Fibroblast of lung (primary cell): ENCODE measurements at regions not wholly inside any gene's neighbourhood (a gene's known extent, or its start where the extent isn't known, plus 50 kb on each side); places are given as distances from the start of the nearest gene placed in this dataset.

Experiments used
- EZH2 ChIP-seq: IDR thresholded peaks from 2 replicates; pipeline ENCODE4 v1.5.1; 2012; ENCODE audit warnings: low read length, control low read depth, mild to moderate bottlenecking; ENCODE audit errors: missing control alignments
- TF ChIP-seq, protein P1 (sequence below), 2 donors: IDR thresholded peaks in 1 of 2; conservative IDR thresholded peaks in 1 of 2; 1 replicate in 1 of 2; 2 replicates in 1 of 2; pipeline ENCODE4 v1.5.1; 2011 to 2012; ENCODE audit warnings: low read length in 2 of 2, control low read depth in 1 of 2, inconsistent platforms in 1 of 2, low read depth in 1 of 2, mild to moderate bottlenecking in 1 of 2

GRCh38 chr3:191873736-191874135 lies 412.8 kb downstream of the PYDC2 start:
- TF ChIP-seq, protein P1, sequence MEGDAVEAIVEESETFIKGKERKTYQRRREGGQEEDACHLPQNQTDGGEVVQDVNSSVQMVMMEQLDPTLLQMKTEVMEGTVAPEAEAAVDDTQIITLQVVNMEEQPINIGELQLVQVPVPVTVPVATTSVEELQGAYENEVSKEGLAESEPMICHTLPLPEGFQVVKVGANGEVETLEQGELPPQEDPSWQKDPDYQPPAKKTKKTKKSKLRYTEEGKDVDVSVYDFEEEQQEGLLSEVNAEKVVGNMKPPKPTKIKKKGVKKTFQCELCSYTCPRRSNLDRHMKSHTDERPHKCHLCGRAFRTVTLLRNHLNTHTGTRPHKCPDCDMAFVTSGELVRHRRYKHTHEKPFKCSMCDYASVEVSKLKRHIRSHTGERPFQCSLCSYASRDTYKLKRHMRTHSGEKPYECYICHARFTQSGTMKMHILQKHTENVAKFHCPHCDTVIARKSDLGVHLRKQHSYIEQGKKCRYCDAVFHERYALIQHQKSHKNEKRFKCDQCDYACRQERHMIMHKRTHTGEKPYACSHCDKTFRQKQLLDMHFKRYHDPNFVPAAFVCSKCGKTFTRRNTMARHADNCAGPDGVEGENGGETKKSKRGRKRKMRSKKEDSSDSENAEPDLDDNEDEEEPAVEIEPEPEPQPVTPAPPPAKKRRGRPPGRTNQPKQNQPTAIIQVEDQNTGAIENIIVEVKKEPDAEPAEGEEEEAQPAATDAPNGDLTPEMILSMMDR (conservative IDR thresholded peaks at IDR 0.05 in 1 of 2, IDR thresholded peaks at IDR 0.05 in 1 of 2; ENCODE audit: low read depth in 1 of 2, low read length in 2 of 2): no peak
- no peak for TF ChIP-seq EZH2
